NT2/D1 (cell line): ENCODE measurements at regions not wholly inside any gene's neighbourhood (a gene's known extent, or its start where the extent isn't known, plus 50 kb on each side); places are given as distances from the start of the nearest gene placed in this dataset.

ENCODE experiments used
- SUZ12 ChIP-seq: IDR thresholded peaks from 2 replicates; pipeline ENCODE4 v1.6.1; 2011; ENCODE audit not compliant: insufficient read length, insufficient read depth; ENCODE audit errors: extremely low read depth
- YY1 ChIP-seq: IDR thresholded peaks from 2 replicates; pipeline ENCODE4 v1.6.1; 2011; ENCODE audit not compliant: insufficient read length, insufficient read depth

GRCh38 chr5:85663708-85664031 lies 954.1 kb upstream of the COX7C start:
- TF ChIP-seq YY1 (no peak), SUZ12 (no peak)
